WTC11 (cell line): ENCODE measurements at regions not wholly inside any gene's neighbourhood (a gene's known extent, or its start where the extent isn't known, plus 50 kb on each side); places are given as distances from the start of the nearest gene placed in this dataset.
A peak's percentile ranks its signal among the peaks of the same experiment; 100 is the strongest.

Source experiments
- ATAC-seq: fragments of 200-7000 bp; cut with Tn5 transposase; 2 replicates; pipeline ENCODE4 v1.10.0; 2021; ENCODE audit warnings: mild to moderate bottlenecking, moderate library complexity
- CTCF ChIA-PET: fragments of 300-600 bp; sonication (Branson Sonifier 250); formaldehyde crosslinking; loops from one replicate; lab custom pipeline; 2021; ENCODE audit warnings: antibody characterized with exemption; lab: Charles Lee
- POLR2A ChIA-PET: fragments of 350-600 bp; sonication (Branson Sonifier 250); formaldehyde crosslinking; loops from one replicate; lab custom pipeline; 2021; ENCODE audit warnings: antibody characterized with exemption; lab: Charles Lee
- DNase-seq: peaks from one replicate; pipeline ENCODE4 v3.0.0; 2021; ENCODE audit warnings: low spot score
- H3K27ac Mint-ChIP-seq: 2 replicates; pipeline ENCODE4 v1.8.0; 2021; ENCODE audit warnings: mixed read lengths
- H3K27me3 Mint-ChIP-seq: 2 replicates; pipeline ENCODE4 v1.8.0; 2021; ENCODE audit warnings: low read depth, mild to moderate bottlenecking, moderate library complexity, mixed read lengths
- H3K36me3 Mint-ChIP-seq: 2 replicates; pipeline ENCODE4 v1.8.0; 2021; ENCODE audit warnings: mixed read lengths
- H3K4me1 Mint-ChIP-seq: 2 replicates; pipeline ENCODE4 v1.8.0; 2022; ENCODE audit warnings: mixed read lengths
- H3K4me3 Mint-ChIP-seq: 2 replicates; pipeline ENCODE4 v1.8.0; 2021; ENCODE audit warnings: mild to moderate bottlenecking, moderate library complexity, mixed read lengths
- H3K9me3 Mint-ChIP-seq: 2 replicates; pipeline ENCODE4 v1.8.0; 2021; ENCODE audit warnings: mixed read lengths
- CREB1 ChIP-seq: sonication (generic); formaldehyde crosslinking; IDR thresholded peaks from 2 replicates; pipeline ENCODE4 v1.8.0; 2023; ENCODE audit warnings: mild to moderate bottlenecking, missing genetic modification reagents
- MYBL2 ChIP-seq: sonication (generic); formaldehyde crosslinking; IDR thresholded peaks from 2 replicates; pipeline ENCODE4 v1.8.1; 2023; ENCODE audit warnings: mild to moderate bottlenecking, moderate library complexity, missing genetic modification reagents
- NR3C1 ChIP-seq: sonication (generic); formaldehyde crosslinking; conservative IDR thresholded peaks from 2 replicates; pipeline ENCODE4 v1.8.1; 2023; ENCODE audit warnings: low read depth, mild to moderate bottlenecking, missing genetic modification reagents
- USF2 ChIP-seq: sonication (generic); formaldehyde crosslinking; IDR thresholded peaks from 2 replicates; pipeline ENCODE4 v1.8.1; 2023; ENCODE audit warnings: mild to moderate bottlenecking, missing genetic modification reagents, moderate library complexity
- ZBTB43 ChIP-seq: sonication (generic); formaldehyde crosslinking; IDR thresholded peaks from 2 replicates; pipeline ENCODE4 v1.8.1; 2023; ENCODE audit warnings: mild to moderate bottlenecking, missing genetic modification reagents
- ZNF138 ChIP-seq: sonication (generic); formaldehyde crosslinking; conservative IDR thresholded peaks from 2 replicates; pipeline ENCODE4 v1.8.1; 2022; ENCODE audit warnings: mild to moderate bottlenecking, moderate library complexity, missing genetic modification reagents
- ZNF263 ChIP-seq: sonication (generic); formaldehyde crosslinking; IDR thresholded peaks from 2 replicates; pipeline ENCODE4 v1.8.1; 2022; ENCODE audit warnings: low read depth, mild to moderate bottlenecking, moderate library complexity, missing genetic modification reagents
- ZNF671 ChIP-seq: fragments of 250-450 bp; sonication (Bioruptor Pico); IDR thresholded peaks from 2 replicates; pipeline ENCODE4 v1.8.0; 2021; ENCODE audit warnings: mild to moderate bottlenecking
- TF ChIP-seq, protein P1 (sequence below): fragments of 250-450 bp; sonication (Bioruptor Pico); IDR thresholded peaks from 2 replicates; pipeline ENCODE4 v2.1.2; 2022; ENCODE audit warnings: mild to moderate bottlenecking, moderate library complexity
- TF ChIP-seq, protein P2 (sequence below): sonication (generic); formaldehyde crosslinking; IDR thresholded peaks from 2 replicates; pipeline ENCODE4 v1.8.1; 2023; ENCODE audit warnings: mild to moderate bottlenecking, missing genetic modification reagents, borderline replicate concordance
- TF ChIP-seq, protein P3 (sequence below): fragments of 250-450 bp; sonication (Bioruptor Pico); conservative IDR thresholded peaks from 2 replicates; pipeline ENCODE4 v1.9.0; 2021; ENCODE audit warnings: mild to moderate bottlenecking
- TF ChIP-seq, protein P4 (sequence below): sonication (generic); formaldehyde crosslinking; IDR thresholded peaks from 2 replicates; pipeline ENCODE4 v1.8.0; 2022; ENCODE audit warnings: missing genetic modification reagents

DNA sequence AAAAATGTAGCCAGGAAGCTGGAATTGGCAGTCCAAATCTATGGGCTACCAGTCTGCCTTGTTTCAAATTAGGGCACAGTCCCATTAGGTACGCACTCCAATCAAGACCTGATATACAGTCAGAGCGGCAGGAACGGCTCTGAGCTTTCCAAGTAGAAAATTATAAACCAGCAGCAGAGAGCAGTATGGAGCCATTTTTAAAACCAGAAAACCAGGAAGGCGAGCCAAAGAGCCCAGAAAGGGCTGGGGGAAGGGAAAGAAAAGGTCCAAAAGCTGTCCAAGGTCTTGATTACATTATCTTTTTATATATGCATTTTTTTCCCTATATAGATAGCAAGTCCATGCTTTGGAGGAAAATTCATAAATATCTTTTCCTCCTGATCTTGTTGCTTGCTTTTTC, 719.0 kb downstream of the RWDD3 start:
- DNase-seq (peak; percentile 12), ATAC-seq (peak; percentile 91)
- H3K36me3 Mint-ChIP-seq = peaks cover 11% of the 10 kb centered on the region
- TF ChIP-seq, protein P1, sequence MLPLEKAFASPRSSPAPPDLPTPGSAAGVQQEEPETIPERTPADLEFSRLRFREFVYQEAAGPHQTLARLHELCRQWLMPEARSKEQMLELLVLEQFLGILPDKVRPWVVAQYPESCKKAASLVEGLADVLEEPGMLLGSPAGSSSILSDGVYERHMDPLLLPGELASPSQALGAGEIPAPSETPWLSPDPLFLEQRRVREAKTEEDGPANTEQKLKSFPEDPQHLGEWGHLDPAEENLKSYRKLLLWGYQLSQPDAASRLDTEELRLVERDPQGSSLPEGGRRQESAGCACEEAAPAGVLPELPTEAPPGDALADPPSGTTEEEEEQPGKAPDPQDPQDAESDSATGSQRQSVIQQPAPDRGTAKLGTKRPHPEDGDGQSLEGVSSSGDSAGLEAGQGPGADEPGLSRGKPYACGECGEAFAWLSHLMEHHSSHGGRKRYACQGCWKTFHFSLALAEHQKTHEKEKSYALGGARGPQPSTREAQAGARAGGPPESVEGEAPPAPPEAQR (CRISPR knock-in tag) = no peak
- TF ChIP-seq, protein P2, sequence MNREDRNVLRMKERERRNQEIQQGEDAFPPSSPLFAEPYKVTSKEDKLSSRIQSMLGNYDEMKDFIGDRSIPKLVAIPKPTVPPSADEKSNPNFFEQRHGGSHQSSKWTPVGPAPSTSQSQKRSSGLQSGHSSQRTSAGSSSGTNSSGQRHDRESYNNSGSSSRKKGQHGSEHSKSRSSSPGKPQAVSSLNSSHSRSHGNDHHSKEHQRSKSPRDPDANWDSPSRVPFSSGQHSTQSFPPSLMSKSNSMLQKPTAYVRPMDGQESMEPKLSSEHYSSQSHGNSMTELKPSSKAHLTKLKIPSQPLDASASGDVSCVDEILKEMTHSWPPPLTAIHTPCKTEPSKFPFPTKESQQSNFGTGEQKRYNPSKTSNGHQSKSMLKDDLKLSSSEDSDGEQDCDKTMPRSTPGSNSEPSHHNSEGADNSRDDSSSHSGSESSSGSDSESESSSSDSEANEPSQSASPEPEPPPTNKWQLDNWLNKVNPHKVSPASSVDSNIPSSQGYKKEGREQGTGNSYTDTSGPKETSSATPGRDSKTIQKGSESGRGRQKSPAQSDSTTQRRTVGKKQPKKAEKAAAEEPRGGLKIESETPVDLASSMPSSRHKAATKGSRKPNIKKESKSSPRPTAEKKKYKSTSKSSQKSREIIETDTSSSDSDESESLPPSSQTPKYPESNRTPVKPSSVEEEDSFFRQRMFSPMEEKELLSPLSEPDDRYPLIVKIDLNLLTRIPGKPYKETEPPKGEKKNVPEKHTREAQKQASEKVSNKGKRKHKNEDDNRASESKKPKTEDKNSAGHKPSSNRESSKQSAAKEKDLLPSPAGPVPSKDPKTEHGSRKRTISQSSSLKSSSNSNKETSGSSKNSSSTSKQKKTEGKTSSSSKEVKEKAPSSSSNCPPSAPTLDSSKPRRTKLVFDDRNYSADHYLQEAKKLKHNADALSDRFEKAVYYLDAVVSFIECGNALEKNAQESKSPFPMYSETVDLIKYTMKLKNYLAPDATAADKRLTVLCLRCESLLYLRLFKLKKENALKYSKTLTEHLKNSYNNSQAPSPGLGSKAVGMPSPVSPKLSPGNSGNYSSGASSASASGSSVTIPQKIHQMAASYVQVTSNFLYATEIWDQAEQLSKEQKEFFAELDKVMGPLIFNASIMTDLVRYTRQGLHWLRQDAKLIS (CRISPR knock-in tag) = no peak
- TF ChIP-seq ZNF671 (CRISPR knock-in tag) (no peak), USF2 (CRISPR knock-in tag) (no peak), ZNF263 (CRISPR knock-in tag) (no peak), NR3C1 (CRISPR knock-in tag) (no peak), ZBTB43 (no peak), ZNF138 (CRISPR knock-in tag) (no peak), MYBL2 (CRISPR knock-in tag) (no peak), CREB1 (CRISPR knock-in tag) (no peak)
- TF ChIP-seq, protein P3, sequence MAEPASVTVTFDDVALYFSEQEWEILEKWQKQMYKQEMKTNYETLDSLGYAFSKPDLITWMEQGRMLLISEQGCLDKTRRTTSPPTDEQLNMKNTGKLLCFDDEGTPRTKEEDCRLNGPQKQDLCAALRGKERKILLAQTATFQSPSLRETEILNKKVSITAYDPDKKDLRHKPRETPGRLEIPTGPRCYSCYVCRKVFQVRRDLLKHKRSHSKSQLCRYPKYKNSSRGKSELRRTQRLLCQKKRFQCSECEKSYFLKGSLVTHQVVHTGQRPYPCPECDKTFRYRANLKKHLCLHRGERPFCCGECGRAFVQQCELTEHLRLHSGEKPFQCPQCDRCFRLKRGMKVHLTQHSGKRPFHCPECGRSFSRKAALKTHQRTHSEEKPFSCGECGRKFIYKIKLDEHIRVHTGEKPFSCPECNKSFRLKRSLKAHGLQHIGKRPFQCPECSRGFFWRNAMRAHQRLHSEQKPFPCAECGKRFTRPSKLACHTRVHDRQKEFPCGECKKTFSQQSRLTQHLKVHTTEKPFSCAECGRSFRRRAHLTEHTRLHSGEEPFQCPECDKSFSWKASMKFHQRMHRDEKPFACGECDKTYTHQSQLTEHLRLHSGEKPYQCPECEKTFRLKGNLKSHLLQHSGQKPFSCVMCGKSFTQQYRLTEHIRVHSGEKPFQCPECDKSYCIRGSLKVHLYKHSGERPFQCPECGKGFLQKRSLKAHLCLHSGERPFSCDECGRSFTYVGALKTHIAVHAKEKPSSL = no peak
- TF ChIP-seq, protein P4, sequence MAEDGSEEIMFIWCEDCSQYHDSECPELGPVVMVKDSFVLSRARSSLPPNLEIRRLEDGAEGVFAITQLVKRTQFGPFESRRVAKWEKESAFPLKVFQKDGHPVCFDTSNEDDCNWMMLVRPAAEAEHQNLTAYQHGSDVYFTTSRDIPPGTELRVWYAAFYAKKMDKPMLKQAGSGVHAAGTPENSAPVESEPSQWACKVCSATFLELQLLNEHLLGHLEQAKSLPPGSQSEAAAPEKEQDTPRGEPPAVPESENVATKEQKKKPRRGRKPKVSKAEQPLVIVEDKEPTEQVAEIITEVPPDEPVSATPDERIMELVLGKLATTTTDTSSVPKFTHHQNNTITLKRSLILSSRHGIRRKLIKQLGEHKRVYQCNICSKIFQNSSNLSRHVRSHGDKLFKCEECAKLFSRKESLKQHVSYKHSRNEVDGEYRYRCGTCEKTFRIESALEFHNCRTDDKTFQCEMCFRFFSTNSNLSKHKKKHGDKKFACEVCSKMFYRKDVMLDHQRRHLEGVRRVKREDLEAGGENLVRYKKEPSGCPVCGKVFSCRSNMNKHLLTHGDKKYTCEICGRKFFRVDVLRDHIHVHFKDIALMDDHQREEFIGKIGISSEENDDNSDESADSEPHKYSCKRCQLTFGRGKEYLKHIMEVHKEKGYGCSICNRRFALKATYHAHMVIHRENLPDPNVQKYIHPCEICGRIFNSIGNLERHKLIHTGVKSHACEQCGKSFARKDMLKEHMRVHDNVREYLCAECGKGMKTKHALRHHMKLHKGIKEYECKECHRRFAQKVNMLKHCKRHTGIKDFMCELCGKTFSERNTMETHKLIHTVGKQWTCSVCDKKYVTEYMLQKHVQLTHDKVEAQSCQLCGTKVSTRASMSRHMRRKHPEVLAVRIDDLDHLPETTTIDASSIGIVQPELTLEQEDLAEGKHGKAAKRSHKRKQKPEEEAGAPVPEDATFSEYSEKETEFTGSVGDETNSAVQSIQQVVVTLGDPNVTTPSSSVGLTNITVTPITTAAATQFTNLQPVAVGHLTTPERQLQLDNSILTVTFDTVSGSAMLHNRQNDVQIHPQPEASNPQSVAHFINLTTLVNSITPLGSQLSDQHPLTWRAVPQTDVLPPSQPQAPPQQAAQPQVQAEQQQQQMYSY = no peak
- POLR2A ChIA-PET = no interaction called here
- H3K27ac Mint-ChIP-seq = no peak overlapping the region
- CTCF ChIA-PET = interaction anchor here (0.8 to 1.1 kb wide), 5 partner anchors 50 to 1098 kb away, joined by 3 to 4 read pairs (median 3); no protein-coding TSS in a partner anchor
- no peaks in the 10 kb centered on the region for H3K27me3 Mint-ChIP-seq
- peaks cover 12% of the 10 kb centered on the region for H3K9me3 Mint-ChIP-seq
- no peak overlapping the region for H3K4me3 Mint-ChIP-seq
- H3K4me1 Mint-ChIP-seq = peaks cover 46% of the 10 kb centered on the region
